ENCODE measurements at regions not wholly inside any gene's neighbourhood (a gene's known extent, or its start where the extent isn't known, plus 50 kb on each side); places are given as distances from the start of the nearest gene placed in this dataset.

GRCh38 chr6:82066991-82067411 lies 180.5 kb downstream of the IBTK start:
- TF ChIP-seq CTCF (conservative IDR thresholded peaks at IDR 0.05; ENCODE audit: low read length), result no peak
- TF ChIP-seq EZH2phosphoT487 (IDR thresholded peaks at IDR 0.05; ENCODE audit: borderline replicate concordance, low read depth, low read length), result no peak

Data from OCI-LY7 (cell line).